HEK293 (cell line): ENCODE measurements at regions not wholly inside any gene's neighbourhood (a gene's known extent, or its start where the extent isn't known, plus 50 kb on each side); places are given as distances from the start of the nearest gene placed in this dataset.

ENCODE experiments used
- CTCF ChIA-PET: fragments of 350-600 bp; formaldehyde crosslinking; extraction: SDS; loops from one replicate; lab custom pipeline; 2021; ENCODE audit warnings: antibody characterized with exemption; lab: Yijun Ruan, JAX
- POLR2A ChIA-PET: fragments of 300-600 bp; formaldehyde crosslinking; extraction: SDS; loops from one replicate; lab custom pipeline; 2020; ENCODE audit warnings: antibody characterized with exemption, inconsistent platforms; lab: Yijun Ruan, JAX
- H3K27ac ChIP-seq: fragments of 200-500 bp; sonication (Bioruptor generic); 2 replicates; pipeline ENCODE4 v1.5.1; 2014; ENCODE audit warnings: low read depth, low read length, control low read depth, inconsistent platforms; ENCODE audit errors: extremely low read depth
- H3K36me3 ChIP-seq, 2 experiments: fragments of 200-500 bp in 1 of 2; sonication (Bioruptor generic) in 1 of 2; 1 replicate in 1 of 2; 2 replicates in 1 of 2; pipeline ENCODE4 v1.5.1; 2014 to 2017; ENCODE audit warnings: inconsistent platforms in 2 of 2, low read length in 2 of 2; ENCODE audit not compliant: control insufficient read depth in 2 of 2, insufficient read depth in 1 of 2
- H3K4me1 ChIP-seq: fragments of 200-500 bp; sonication (Bioruptor generic); 2 replicates; pipeline ENCODE4 v1.5.1; 2014; ENCODE audit warnings: mild to moderate bottlenecking, low read length, inconsistent platforms; ENCODE audit not compliant: control insufficient read depth, insufficient read depth
- H3K4me3 ChIP-seq: 2 replicates; pipeline ENCODE4 v1.5.1; 2011; ENCODE audit warnings: low read depth, mild to moderate bottlenecking, control low read depth, low read length, moderate library complexity
- H3K9me3 ChIP-seq: fragments of 200-500 bp; sonication (Bioruptor generic); 2 replicates; pipeline ENCODE4 v1.5.1; 2014; ENCODE audit warnings: low read depth, low read length, inconsistent platforms; ENCODE audit not compliant: control insufficient read depth, insufficient read depth
- PRDM1 ChIP-seq: fragments of 450-650 bp; formaldehyde crosslinking; IDR thresholded peaks from 2 replicates; pipeline ENCODE4; 2016; ENCODE audit warnings: missing biosample characterization, missing genetic modification characterization
- REPIN1 ChIP-seq: fragments of 450-650 bp; formaldehyde crosslinking; IDR thresholded peaks from 2 replicates; pipeline ENCODE4 v1.5.1; 2017; ENCODE audit warnings: missing biosample characterization, missing genetic modification characterization, low read depth
- SP3 ChIP-seq: fragments of 450-650 bp; formaldehyde crosslinking; IDR thresholded peaks from 2 replicates; pipeline ENCODE4 v1.5.1; 2016; ENCODE audit warnings: missing biosample characterization, missing genetic modification characterization
- ZNF366 ChIP-seq: fragments of 450-650 bp; formaldehyde crosslinking; conservative IDR thresholded peaks from 2 replicates; pipeline ENCODE4 v1.5.1; 2016; ENCODE audit warnings: missing biosample characterization, missing genetic modification characterization
- ZNF473 ChIP-seq: fragments of 450-650 bp; formaldehyde crosslinking; IDR thresholded peaks from 2 replicates; pipeline ENCODE4 v1.5.1; 2017; ENCODE audit warnings: missing biosample characterization, missing genetic modification characterization
- TF ChIP-seq, protein P1 (sequence below): fragments of 450-650 bp; formaldehyde crosslinking; IDR thresholded peaks from 2 replicates; pipeline ENCODE4 v1.5.1; 2017; ENCODE audit warnings: missing biosample characterization, missing genetic modification characterization
- TF ChIP-seq, protein P2 (sequence below): fragments of 450-650 bp; formaldehyde crosslinking; IDR thresholded peaks from 2 replicates; pipeline ENCODE4 v1.5.1; 2016; ENCODE audit warnings: missing biosample characterization, missing genetic modification characterization
- TF ChIP-seq, protein P3 (sequence below): fragments of 450-650 bp; formaldehyde crosslinking; IDR thresholded peaks from 2 replicates; pipeline ENCODE4 v1.5.1; 2017; ENCODE audit warnings: missing biosample characterization, missing genetic modification characterization
- TF ChIP-seq, protein P4 (sequence below): fragments of 450-650 bp; formaldehyde crosslinking; conservative IDR thresholded peaks from 2 replicates; pipeline ENCODE4 v1.5.1; 2016; ENCODE audit warnings: low read depth, missing biosample characterization, missing genetic modification characterization
- TF ChIP-seq, protein P5 (sequence below): fragments of 450-650 bp; formaldehyde crosslinking; IDR thresholded peaks from 2 replicates; pipeline ENCODE4 v1.5.1; 2017; ENCODE audit warnings: missing biosample characterization, missing genetic modification characterization

DNA sequence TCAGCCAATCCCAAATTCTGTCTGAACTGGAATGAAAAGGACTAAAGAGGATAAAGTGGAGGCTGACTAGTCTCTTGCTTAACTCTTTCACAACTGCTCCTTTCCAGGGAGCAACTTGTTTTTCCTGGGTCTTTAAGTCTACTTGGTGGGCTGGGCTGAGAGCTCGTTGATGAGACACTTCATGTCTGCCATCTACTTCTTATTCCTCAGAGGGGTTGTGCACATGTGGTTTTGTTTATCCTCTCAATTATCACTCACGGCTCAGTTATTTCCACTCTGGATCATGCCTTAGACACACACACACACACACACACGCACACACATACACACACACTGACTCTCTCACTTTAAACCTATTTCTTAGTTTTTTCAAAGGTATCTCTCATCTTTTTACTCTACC lies 298.6 kb upstream of the MTPN start:
- H3K36me3 ChIP-seq, result no peaks in the 10 kb centered on the region
- POLR2A ChIA-PET, result no interaction called here
- CTCF ChIA-PET, result interaction anchor here (0.6 kb wide), 1 partner anchor 21 kb away, joined by 3 read pairs; no protein-coding TSS in a partner anchor
- no peak overlapping the region for H3K27ac ChIP-seq
- H3K9me3 ChIP-seq, result no peaks in the 10 kb centered on the region
- H3K4me3 ChIP-seq, result no peak overlapping the region
- TF ChIP-seq, protein P1, sequence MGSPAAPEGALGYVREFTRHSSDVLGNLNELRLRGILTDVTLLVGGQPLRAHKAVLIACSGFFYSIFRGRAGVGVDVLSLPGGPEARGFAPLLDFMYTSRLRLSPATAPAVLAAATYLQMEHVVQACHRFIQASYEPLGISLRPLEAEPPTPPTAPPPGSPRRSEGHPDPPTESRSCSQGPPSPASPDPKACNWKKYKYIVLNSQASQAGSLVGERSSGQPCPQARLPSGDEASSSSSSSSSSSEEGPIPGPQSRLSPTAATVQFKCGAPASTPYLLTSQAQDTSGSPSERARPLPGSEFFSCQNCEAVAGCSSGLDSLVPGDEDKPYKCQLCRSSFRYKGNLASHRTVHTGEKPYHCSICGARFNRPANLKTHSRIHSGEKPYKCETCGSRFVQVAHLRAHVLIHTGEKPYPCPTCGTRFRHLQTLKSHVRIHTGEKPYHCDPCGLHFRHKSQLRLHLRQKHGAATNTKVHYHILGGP (tag by site-specific recombination), result no peak
- TF ChIP-seq, protein P2, sequence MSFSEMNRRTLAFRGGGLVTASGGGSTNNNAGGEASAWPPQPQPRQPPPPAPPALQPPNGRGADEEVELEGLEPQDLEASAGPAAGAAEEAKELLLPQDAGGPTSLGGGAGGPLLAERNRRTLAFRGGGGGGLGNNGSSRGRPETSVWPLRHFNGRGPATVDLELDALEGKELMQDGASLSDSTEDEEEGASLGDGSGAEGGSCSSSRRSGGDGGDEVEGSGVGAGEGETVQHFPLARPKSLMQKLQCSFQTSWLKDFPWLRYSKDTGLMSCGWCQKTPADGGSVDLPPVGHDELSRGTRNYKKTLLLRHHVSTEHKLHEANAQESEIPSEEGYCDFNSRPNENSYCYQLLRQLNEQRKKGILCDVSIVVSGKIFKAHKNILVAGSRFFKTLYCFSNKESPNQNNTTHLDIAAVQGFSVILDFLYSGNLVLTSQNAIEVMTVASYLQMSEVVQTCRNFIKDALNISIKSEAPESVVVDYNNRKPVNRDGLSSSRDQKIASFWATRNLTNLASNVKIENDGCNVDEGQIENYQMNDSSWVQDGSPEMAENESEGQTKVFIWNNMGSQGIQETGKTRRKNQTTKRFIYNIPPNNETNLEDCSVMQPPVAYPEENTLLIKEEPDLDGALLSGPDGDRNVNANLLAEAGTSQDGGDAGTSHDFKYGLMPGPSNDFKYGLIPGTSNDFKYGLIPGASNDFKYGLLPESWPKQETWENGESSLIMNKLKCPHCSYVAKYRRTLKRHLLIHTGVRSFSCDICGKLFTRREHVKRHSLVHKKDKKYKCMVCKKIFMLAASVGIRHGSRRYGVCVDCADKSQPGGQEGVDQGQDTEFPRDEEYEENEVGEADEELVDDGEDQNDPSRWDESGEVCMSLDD (tag by site-specific recombination), result no peak
- TF ChIP-seq, protein P3, sequence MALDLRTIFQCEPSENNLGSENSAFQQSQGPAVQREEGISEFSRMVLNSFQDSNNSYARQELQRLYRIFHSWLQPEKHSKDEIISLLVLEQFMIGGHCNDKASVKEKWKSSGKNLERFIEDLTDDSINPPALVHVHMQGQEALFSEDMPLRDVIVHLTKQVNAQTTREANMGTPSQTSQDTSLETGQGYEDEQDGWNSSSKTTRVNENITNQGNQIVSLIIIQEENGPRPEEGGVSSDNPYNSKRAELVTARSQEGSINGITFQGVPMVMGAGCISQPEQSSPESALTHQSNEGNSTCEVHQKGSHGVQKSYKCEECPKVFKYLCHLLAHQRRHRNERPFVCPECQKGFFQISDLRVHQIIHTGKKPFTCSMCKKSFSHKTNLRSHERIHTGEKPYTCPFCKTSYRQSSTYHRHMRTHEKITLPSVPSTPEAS (tag by site-specific recombination), result 0 out of 2 replicates have a peak, but pooled peaks have one; percentile 16
- TF ChIP-seq, all 188 proteins: peak for 1
- no peaks in the 10 kb centered on the region for H3K4me1 ChIP-seq

DNA sequence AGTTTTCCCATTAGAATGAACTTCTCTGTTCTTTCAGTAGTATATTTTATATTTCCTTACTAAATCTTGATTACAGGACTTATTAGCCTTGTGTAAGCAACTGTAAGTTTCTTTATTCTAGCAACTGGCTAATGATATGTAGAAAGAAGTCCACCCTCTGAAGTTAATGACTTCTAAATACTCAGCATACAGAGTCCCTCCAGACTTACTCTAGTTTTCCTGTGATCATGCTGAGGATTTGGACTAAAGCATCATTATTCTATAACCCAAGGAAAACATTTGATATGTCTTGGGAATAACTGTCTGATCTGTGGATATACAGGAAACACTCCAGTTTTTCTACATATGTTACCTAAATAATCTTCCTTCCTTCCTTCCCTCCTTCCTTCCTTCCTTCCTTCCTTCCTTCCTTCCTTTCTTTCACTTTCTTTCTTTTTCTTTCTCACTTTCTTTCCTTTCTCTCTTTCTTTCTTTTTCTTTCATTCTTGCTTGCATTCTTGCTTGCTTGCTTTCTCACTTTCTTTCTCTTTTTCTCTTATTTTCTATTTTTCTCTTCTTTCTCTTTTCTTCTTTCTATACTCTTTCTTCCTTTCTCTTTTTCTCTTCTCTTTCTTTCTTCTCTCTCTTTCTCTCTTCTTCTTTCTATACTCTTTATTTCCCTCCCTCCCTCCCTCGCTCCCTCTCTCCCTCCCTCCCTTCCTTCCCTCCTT lies 297.6 kb upstream of the MTPN start:
- Histone ChIP-seq H3K4me1 (no peaks in the 10 kb centered on the region), H3K27ac (no peak overlapping the region), H3K9me3 (no peaks in the 10 kb centered on the region), H3K36me3 (no peaks in the 10 kb centered on the region), H3K4me3 (no peak overlapping the region)
- TF ChIP-seq, protein P4, sequence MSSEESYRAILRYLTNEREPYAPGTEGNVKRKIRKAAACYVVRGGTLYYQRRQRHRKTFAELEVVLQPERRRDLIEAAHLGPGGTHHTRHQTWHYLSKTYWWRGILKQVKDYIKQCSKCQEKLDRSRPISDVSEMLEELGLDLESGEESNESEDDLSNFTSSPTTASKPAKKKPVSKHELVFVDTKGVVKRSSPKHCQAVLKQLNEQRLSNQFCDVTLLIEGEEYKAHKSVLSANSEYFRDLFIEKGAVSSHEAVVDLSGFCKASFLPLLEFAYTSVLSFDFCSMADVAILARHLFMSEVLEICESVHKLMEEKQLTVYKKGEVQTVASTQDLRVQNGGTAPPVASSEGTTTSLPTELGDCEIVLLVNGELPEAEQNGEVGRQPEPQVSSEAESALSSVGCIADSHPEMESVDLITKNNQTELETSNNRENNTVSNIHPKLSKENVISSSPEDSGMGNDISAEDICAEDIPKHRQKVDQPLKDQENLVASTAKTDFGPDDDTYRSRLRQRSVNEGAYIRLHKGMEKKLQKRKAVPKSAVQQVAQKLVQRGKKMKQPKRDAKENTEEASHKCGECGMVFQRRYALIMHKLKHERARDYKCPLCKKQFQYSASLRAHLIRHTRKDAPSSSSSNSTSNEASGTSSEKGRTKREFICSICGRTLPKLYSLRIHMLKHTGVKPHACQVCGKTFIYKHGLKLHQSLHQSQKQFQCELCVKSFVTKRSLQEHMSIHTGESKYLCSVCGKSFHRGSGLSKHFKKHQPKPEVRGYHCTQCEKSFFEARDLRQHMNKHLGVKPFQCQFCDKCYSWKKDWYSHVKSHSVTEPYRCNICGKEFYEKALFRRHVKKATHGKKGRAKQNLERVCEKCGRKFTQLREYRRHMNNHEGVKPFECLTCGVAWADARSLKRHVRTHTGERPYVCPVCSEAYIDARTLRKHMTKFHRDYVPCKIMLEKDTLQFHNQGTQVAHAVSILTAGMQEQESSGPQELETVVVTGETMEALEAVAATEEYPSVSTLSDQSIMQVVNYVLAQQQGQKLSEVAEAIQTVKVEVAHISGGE, result 0 out of 2 replicates have a peak, but pooled peaks have one; percentile 11
- no peak for TF ChIP-seq REPIN1 (tag by site-specific recombination)
- peak; percentile 28; the same call in 1 of the 2 replicates for TF ChIP-seq ZNF366 (tag by site-specific recombination)
- TF ChIP-seq PRDM1, result peak; percentile 97
- no peak for TF ChIP-seq SP3 (tag by site-specific recombination)
- POLR2A ChIA-PET, result no interaction called here
- CTCF ChIA-PET, result no interaction called here

DNA sequence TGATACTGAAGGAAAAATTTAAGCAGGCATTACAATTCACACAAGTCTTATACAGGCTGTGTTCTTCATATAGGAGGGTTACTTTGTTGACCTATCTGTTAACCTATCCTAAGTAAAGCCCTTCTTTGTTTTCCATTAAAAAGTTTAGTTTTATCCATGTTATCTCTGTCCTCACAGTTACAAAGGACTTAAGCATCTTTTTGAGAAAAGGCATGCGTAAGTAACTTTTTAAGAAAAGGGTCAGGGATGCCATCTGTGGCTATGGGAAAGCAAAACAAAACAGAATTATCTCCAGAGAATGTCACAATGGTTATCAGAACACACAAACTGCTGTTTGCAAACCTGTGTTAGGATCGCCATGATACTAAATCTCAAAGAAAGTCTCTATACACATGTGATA lies 295.8 kb upstream of the MTPN start:
- POLR2A ChIA-PET, result no interaction called here

More for the DNA sequence above, 295.8 kb upstream of the MTPN start:
- H3K4me1 ChIP-seq, result no peaks in the 10 kb centered on the region
- H3K27ac ChIP-seq, result no peak overlapping the region
- no peak overlapping the region for H3K4me3 ChIP-seq
- TF ChIP-seq, protein P5, sequence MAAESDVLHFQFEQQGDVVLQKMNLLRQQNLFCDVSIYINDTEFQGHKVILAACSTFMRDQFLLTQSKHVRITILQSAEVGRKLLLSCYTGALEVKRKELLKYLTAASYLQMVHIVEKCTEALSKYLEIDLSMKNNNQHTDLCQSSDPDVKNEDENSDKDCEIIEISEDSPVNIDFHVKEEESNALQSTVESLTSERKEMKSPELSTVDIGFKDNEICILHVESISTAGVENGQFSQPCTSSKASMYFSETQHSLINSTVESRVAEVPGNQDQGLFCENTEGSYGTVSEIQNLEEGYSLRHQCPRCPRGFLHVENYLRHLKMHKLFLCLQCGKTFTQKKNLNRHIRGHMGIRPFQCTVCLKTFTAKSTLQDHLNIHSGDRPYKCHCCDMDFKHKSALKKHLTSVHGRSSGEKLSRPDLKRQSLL (tag by site-specific recombination), result no peak
- no peak for TF ChIP-seq ZNF473 (tag by site-specific recombination)
- no peaks in the 10 kb centered on the region for H3K36me3 ChIP-seq
- CTCF ChIA-PET, result no interaction called here
- no peaks in the 10 kb centered on the region for H3K9me3 ChIP-seq
